Neural progenitor cell (in vitro differentiated cells): ENCODE measurements at regions not wholly inside any gene's neighbourhood (a gene's known extent, or its start where the extent isn't known, plus 50 kb on each side); places are given as distances from the start of the nearest gene placed in this dataset.

Experiments used
- CTCF ChIP-seq: fragments of 200-600 bp; sonication (generic); IDR thresholded peaks from 2 replicates; pipeline ENCODE4 v1.5.1; 2017; ENCODE audit warnings: antibody characterized with exemption, mild to moderate bottlenecking
- EZH2 ChIP-seq: fragments of 200-600 bp; sonication (generic); IDR thresholded peaks from 2 replicates; pipeline ENCODE4 v1.6.1; 2017; ENCODE audit warnings: antibody characterized with exemption, mild to moderate bottlenecking, moderate library complexity
- EZH2phosphoT487 ChIP-seq: fragments of 200-600 bp; sonication (generic); IDR thresholded peaks from 2 replicates; pipeline ENCODE4 v1.6.1; 2017; ENCODE audit warnings: antibody characterized with exemption

GRCh38 chr18:54100920-54101470, 123.5 kb downstream of the MBD2 start:
- TF ChIP-seq CTCF (no peak), EZH2 (no peak), EZH2phosphoT487 (no peak)
